SK-N-SH (cell line): ENCODE measurements at regions not wholly inside any gene's neighbourhood (a gene's known extent, or its start where the extent isn't known, plus 50 kb on each side); places are given as distances from the start of the nearest gene placed in this dataset.

Source experiments
- CTCF ChIA-PET: fragments of 300-600, 350-600 bp; formaldehyde crosslinking; extraction: SDS; loops from one replicate; lab custom pipeline; 2021; lab: Yijun Ruan, JAX
- POLR2A ChIA-PET: fragments of 350-600 bp; sonication (Branson Sonifier 250); formaldehyde crosslinking; extraction: SDS; loops from one replicate; lab custom pipeline; 2020; ENCODE audit warnings: antibody characterized with exemption, inconsistent platforms; lab: Yijun Ruan, JAX
- DNase-seq: peaks from one replicate; pipeline ENCODE4 v3.0.0; 2012
- H2AFZ ChIP-seq: fragments of 200-600 bp; sonication (generic); 2 replicates; pipeline ENCODE4 v1.8.1; 2016; ENCODE audit warnings: antibody characterized with exemption, mild to moderate bottlenecking, low read depth
- H3F3A ChIP-seq: fragments of 200-600 bp; sonication (generic); replicated peaks from 2 replicates; pipeline ENCODE3; 2016; ENCODE audit warnings: antibody characterized with exemption, mild to moderate bottlenecking; ENCODE audit not compliant: insufficient read depth
- H3K27ac ChIP-seq, 2 experiments: fragments of 200-500 bp in 1 of 2; fragments of 200-600 bp in 1 of 2; sonication (Bioruptor generic) in 1 of 2; sonication (generic), shearing (Covaris generic) in 1 of 2; 2 replicates each; pipeline versions ENCODE4 v1.5.1 to v1.6.1; 2014 to 2016; ENCODE audit warnings: low read depth in 2 of 2, inconsistent platforms in 1 of 2, low read length in 1 of 2, mild to moderate bottlenecking in 1 of 2, mixed read lengths in 1 of 2
- H3K27me3 ChIP-seq: fragments of 200-600 bp; sonication (generic), shearing (Covaris generic); 2 replicates; pipeline ENCODE4 v1.6.1; 2016; ENCODE audit warnings: mixed run types; ENCODE audit not compliant: insufficient read depth
- H3K36me3 ChIP-seq, 2 experiments: fragments of 200-500 bp in 1 of 2; fragments of 200-600 bp in 1 of 2; sonication (Bioruptor generic) in 1 of 2; sonication (generic) in 1 of 2; replicated peaks in 1 of 2; 2 replicates each; pipeline versions ENCODE3 to v1.5.1; 2014 to 2016; ENCODE audit warnings: low read length in 1 of 2, mild to moderate bottlenecking in 1 of 2; ENCODE audit not compliant: insufficient read depth in 2 of 2, control insufficient read depth in 1 of 2
- H3K4me1 ChIP-seq, 2 experiments: fragments of 200-500 bp in 1 of 2; fragments of 200-600 bp in 1 of 2; sonication (Bioruptor generic) in 1 of 2; sonication (generic), shearing (Covaris generic) in 1 of 2; 2 replicates each; pipeline versions ENCODE4 v1.5.1 to v1.6.1; 2014 to 2016; ENCODE audit warnings: low read depth in 1 of 2, low read length in 1 of 2, mixed run types in 1 of 2; ENCODE audit not compliant: insufficient read depth in 2 of 2, control insufficient read depth in 1 of 2
- H3K4me2 ChIP-seq: fragments of 200-600 bp; sonication (generic), shearing (Covaris generic); 2 replicates; pipeline ENCODE4 v1.6.1; 2017; ENCODE audit warnings: mixed run types
- H3K4me3 ChIP-seq, 2 experiments: fragments of 200-500 bp in 1 of 2; fragments of 200-600 bp in 1 of 2; sonication (Bioruptor generic) in 1 of 2; sonication (generic), shearing (Covaris generic) in 1 of 2; 2 replicates each; pipeline versions ENCODE4 v1.5.1 to v1.8.1; 2014 to 2016; ENCODE audit warnings: low read depth in 2 of 2, inconsistent platforms in 1 of 2, low read length in 1 of 2, mild to moderate bottlenecking in 1 of 2, mixed read lengths in 1 of 2, moderate library complexity in 1 of 2
- H3K79me2 ChIP-seq: fragments of 200-600 bp; sonication (generic); 2 replicates; pipeline ENCODE4 v1.8.1; 2017; ENCODE audit warnings: mild to moderate bottlenecking; ENCODE audit not compliant: insufficient read depth
- H3K9ac ChIP-seq: fragments of 200-600 bp; sonication (generic); 2 replicates; pipeline ENCODE4 v1.6.1; 2017; ENCODE audit warnings: mixed run types
- H3K9me2 ChIP-seq: fragments of 200-600 bp; sonication (generic); 2 replicates; pipeline ENCODE4 v1.6.1; 2017; ENCODE audit warnings: mixed run types
- H3K9me3 ChIP-seq: fragments of 200-600 bp; sonication (generic); 2 replicates; pipeline ENCODE4 v1.6.1; 2017; ENCODE audit warnings: mixed run types, mild to moderate bottlenecking, moderate library complexity
- H4K20me1 ChIP-seq: fragments of 200-600 bp; sonication (generic); 2 replicates; pipeline ENCODE4 v1.6.1; 2017; ENCODE audit warnings: mild to moderate bottlenecking, mixed run types; ENCODE audit not compliant: insufficient read depth
- CHD2 ChIP-seq: fragments of 150-350 bp; IDR thresholded peaks from 2 replicates; pipeline ENCODE4 v1.6.1; 2018; ENCODE audit warnings: low read length; ENCODE audit not compliant: partially characterized antibody
- EP300 ChIP-seq, 2 experiments: IDR thresholded peaks; 2 replicates each; pipeline versions ENCODE4 v1.4.0 to v1.6.1; 2012; ENCODE audit warnings: borderline replicate concordance in 1 of 2, low read depth in 1 of 2, low read length in 1 of 2
- GABPA ChIP-seq: IDR thresholded peaks from 2 replicates; pipeline ENCODE4 v1.4.0; 2012; ENCODE audit warnings: low read depth, mild to moderate bottlenecking
- IRF3 ChIP-seq: fragments of 150-350 bp; IDR thresholded peaks from 2 replicates; pipeline ENCODE4 v1.6.1; 2016; ENCODE audit warnings: mild to moderate bottlenecking, low read depth, low read length
- JUND ChIP-seq: IDR thresholded peaks from 2 replicates; pipeline ENCODE4 v1.4.0; 2012
- NFIC ChIP-seq: IDR thresholded peaks from 2 replicates; pipeline ENCODE4 v1.4.0; 2012; ENCODE audit warnings: borderline replicate concordance
- RAD21 ChIP-seq: IDR thresholded peaks from 2 replicates; pipeline ENCODE4 v1.6.1; 2012; ENCODE audit warnings: mild to moderate bottlenecking, low read length
- RCOR1 ChIP-seq: fragments of 150-350 bp; IDR thresholded peaks from 2 replicates; pipeline ENCODE4 v1.6.1; 2017; ENCODE audit warnings: antibody characterized with exemption, low read length
- REST ChIP-seq: IDR thresholded peaks from 2 replicates; pipeline ENCODE4 v1.6.1; 2012; ENCODE audit warnings: mild to moderate bottlenecking, low read depth, low read length, moderate library complexity
- RFX5 ChIP-seq: IDR thresholded peaks from 2 replicates; pipeline ENCODE4 v1.6.1; 2012; ENCODE audit warnings: mild to moderate bottlenecking, improper control_type of control experiment, low read length
- RXRA ChIP-seq: IDR thresholded peaks from 2 replicates; pipeline ENCODE4 v1.4.0; 2012; ENCODE audit warnings: low read depth, mild to moderate bottlenecking, borderline replicate concordance
- SIN3A ChIP-seq: IDR thresholded peaks from 2 replicates; pipeline ENCODE4 v1.6.1; 2012; ENCODE audit warnings: low read depth, mild to moderate bottlenecking, low read length, moderate library complexity, borderline replicate concordance
- TCF12 ChIP-seq: IDR thresholded peaks from 2 replicates; pipeline ENCODE4 v1.4.0; 2012
- TEAD4 ChIP-seq: IDR thresholded peaks from 2 replicates; pipeline ENCODE4 v1.4.0; 2012; ENCODE audit warnings: mild to moderate bottlenecking, borderline replicate concordance; ENCODE audit not compliant: insufficient read depth
- USF1 ChIP-seq: IDR thresholded peaks from 2 replicates; pipeline ENCODE4 v1.4.0; 2012; ENCODE audit warnings: low read depth, borderline replicate concordance
- ZBTB33 ChIP-seq: IDR thresholded peaks from 2 replicates; pipeline ENCODE4 v1.4.0; 2012; ENCODE audit warnings: low read depth, borderline replicate concordance
- WGBS: methylation state at CpG from one replicate; pipeline ENCODE4 v1.1.6; 2017; ENCODE audit warnings: low lambda C conversion rate; 5-methylcytosine and 5-hydroxymethylcytosine counted together

- H3K79me2 ChIP-seq: no peaks in the 10 kb centered on the region
- no peak overlapping the region for H2AFZ ChIP-seq
- DNase-seq: no peak
- H3F3A ChIP-seq: no peaks in the 10 kb centered on the region
- 34% methylated on average over 2 of the region's 2 CpGs for WGBS
- no peaks in the 10 kb centered on the region for H3K9me3 ChIP-seq
- no peaks in the 10 kb centered on the region for H3K36me3 ChIP-seq
- H3K27me3 ChIP-seq: no peaks in the 10 kb centered on the region
- no peak overlapping the region for H3K27ac ChIP-seq
- POLR2A ChIA-PET: no interaction called here
- CTCF ChIA-PET: interaction anchor here (1.3 to 1.4 kb wide), 2 partner anchors 16 to 25 kb away, joined by 3 to 7 read pairs; no protein-coding TSS in a partner anchor
- H3K9ac ChIP-seq: no peak overlapping the region
- TF ChIP-seq IRF3 (no peak), CHD2 (no peak), RXRA (no peak), JUND (no peak), EP300 (IDR thresholded peaks at IDR 0.05; ENCODE audit: borderline replicate concordance in 1 of 2, low read depth in 1 of 2, low read length in 1 of 2) (no peak), GABPA (no peak), TEAD4 (no peak)
- H4K20me1 ChIP-seq: no peaks in the 10 kb centered on the region
- H3K4me2 ChIP-seq: no peak overlapping the region
- H3K4me3 ChIP-seq: no peak overlapping the region
- H3K9me2 ChIP-seq: no peaks in the 10 kb centered on the region
- no peaks in the 10 kb centered on the region; a peak in 1 of 4 replicates for H3K4me1 ChIP-seq
Observed at GRCh38 chr20:39294137-39294725, 332.1 kb downstream of the DHX35 start.

GRCh38 chr20:39292193-39292736 is 330.1 kb downstream of the DHX35 start:
- Histone ChIP-seq H3K9ac (no peak overlapping the region), H3F3A (no peaks in the 10 kb centered on the region), H3K9me2 (no peaks in the 10 kb centered on the region), H3K36me3 (no peaks in the 10 kb centered on the region), H4K20me1 (no peaks in the 10 kb centered on the region), H3K4me2 (no peak overlapping the region), H3K9me3 (no peaks in the 10 kb centered on the region), H3K4me3 (no peak overlapping the region), H2AFZ (no peak overlapping the region), H3K4me1 (no peaks in the 10 kb centered on the region), H3K27ac (no peak overlapping the region), H3K79me2 (no peaks in the 10 kb centered on the region), H3K27me3 (no peaks in the 10 kb centered on the region)
- no peak for DNase-seq
- CTCF ChIA-PET: interaction anchor here (1.1 kb wide), 1 partner anchor 23 kb away, joined by 3 read pairs; no protein-coding TSS in a partner anchor
- POLR2A ChIA-PET: no interaction called here
- 20% methylated on average over 3 of the region's 3 CpGs for WGBS
- no peak for TF ChIP-seq RAD21
- no peak for TF ChIP-seq SIN3A
- TF ChIP-seq CHD2: no peak
- no peak for TF ChIP-seq REST
- no peak for TF ChIP-seq IRF3
- no peak for TF ChIP-seq TEAD4
- TF ChIP-seq RCOR1: no peak
- no peak for TF ChIP-seq ZBTB33
- no peak for TF ChIP-seq USF1
- TF ChIP-seq NFIC: no peak
- TF ChIP-seq RFX5: no peak
- no peak for TF ChIP-seq GABPA
- no peak for TF ChIP-seq TCF12
